GM12878 (cell line): ENCODE measurements at regions not wholly inside any gene's neighbourhood (a gene's known extent, or its start where the extent isn't known, plus 50 kb on each side); places are given as distances from the start of the nearest gene placed in this dataset.

Source experiments
- ATAC-seq: fragments of 200-7000 bp; cut with Tn5 transposase; 3 replicates; pipeline ENCODE4 v1.9.1; 2020; ENCODE audit warnings: mild to moderate bottlenecking, moderate library complexity
- BruUV-seq: library from RNA; stranded (reverse); fragments of 400-500 nt; replicated peaks from 2 replicates; lab custom pipeline; 2021; lab: Mats Ljungman, UMichigan
- CTCF ChIA-PET: fragments of 300-600 bp; sonication (Branson Sonifier 250); formaldehyde crosslinking; extraction: SDS; loops from one replicate; lab custom pipeline; 2021; ENCODE audit warnings: inconsistent platforms; lab: Yijun Ruan, JAX
- POLR2A ChIA-PET: fragments of 350-600 bp; formaldehyde crosslinking; extraction: SDS; loops from one replicate; lab custom pipeline; 2021; ENCODE audit warnings: inconsistent platforms; lab: Charles Lee
- RAD21 ChIA-PET: fragments of 300-600 bp; sonication (Branson Sonifier 250); formaldehyde crosslinking; loops from one replicate; lab custom pipeline; 2023; ENCODE audit warnings: antibody characterized with exemption; ENCODE audit not compliant: unreplicated experiment; lab: Charles Lee
- SMC1A ChIA-PET: fragments of 300-600 bp; sonication (Branson Sonifier 250); formaldehyde crosslinking; loops from one replicate; lab custom pipeline; 2023; ENCODE audit not compliant: unreplicated experiment, uncharacterized antibody; lab: Charles Lee
- DNase-seq: peaks from one replicate; pipeline ENCODE4 v3.0.0-alpha.2; 2011; ENCODE audit warnings: low read depth, low spot score
- FAIRE-seq: peaks from 3 replicates; lab custom pipeline; 2011; peaks lifted over from hg19 to GRCh38; lab: Jason Lieb, UNC
- H2AFZ ChIP-seq: 2 replicates; pipeline ENCODE4 v1.6.0; 2011; ENCODE audit warnings: low read depth, low read length, control low read depth; ENCODE audit not compliant: control insufficient read depth
- H3K27ac ChIP-seq: 2 replicates; pipeline ENCODE4 v1.5.1; 2011; ENCODE audit warnings: control low read depth; ENCODE audit not compliant: control insufficient read depth, insufficient read depth
- H3K27me3 ChIP-seq, 2 experiments: replicated peaks in 1 of 2; 2 replicates each; pipeline versions ENCODE4 v1.6.0 to v1.6.1; 2011; ENCODE audit warnings: low read length in 1 of 2; ENCODE audit not compliant: control insufficient read depth in 2 of 2, insufficient read depth in 2 of 2
- H3K36me3 ChIP-seq, 2 experiments: 2 replicates each; pipeline ENCODE4 v1.5.1; 2011; ENCODE audit warnings: low read length in 1 of 2; ENCODE audit not compliant: control insufficient read depth in 2 of 2, insufficient read depth in 2 of 2
- H3K4me1 ChIP-seq: 2 replicates; pipeline ENCODE4 v1.6.1; 2011; ENCODE audit warnings: mild to moderate bottlenecking, low read length, moderate library complexity, mixed read lengths; ENCODE audit not compliant: control insufficient read depth, insufficient read depth
- H3K4me2 ChIP-seq: 2 replicates; pipeline ENCODE4 v1.6.0; 2011; ENCODE audit warnings: control low read depth; ENCODE audit not compliant: control insufficient read depth, insufficient read depth
- H3K4me3 ChIP-seq: fragments of 200-600 bp; sonication (generic); 2 replicates; pipeline ENCODE4 v1.5.1; 2016
- H3K79me2 ChIP-seq: 2 replicates; pipeline ENCODE4 v1.6.0; 2011; ENCODE audit warnings: low read length; ENCODE audit not compliant: control insufficient read depth, insufficient read depth
- H3K9ac ChIP-seq: 2 replicates; pipeline ENCODE4 v1.8.0; 2011; ENCODE audit warnings: low read length, control low read depth, mixed read lengths; ENCODE audit not compliant: control insufficient read depth, insufficient read depth
- H3K9me3 ChIP-seq: replicated peaks from 3 replicates; pipeline ENCODE4 v1.5.1; 2011; ENCODE audit warnings: mild to moderate bottlenecking, low read length; ENCODE audit not compliant: control insufficient read depth, insufficient read depth
- H4K20me1 ChIP-seq: 2 replicates; pipeline ENCODE4 v1.6.0; 2011; ENCODE audit not compliant: control insufficient read depth, insufficient read depth
- CHD2 ChIP-seq: IDR thresholded peaks from 2 replicates; pipeline ENCODE4 v1.6.1; 2011; ENCODE audit warnings: low read depth, low read length, improper control_type of control experiment, borderline replicate concordance
- DPF2 ChIP-seq: fragments of 450-650 bp; IDR thresholded peaks from 2 replicates; pipeline ENCODE4 v1.6.1; 2017; ENCODE audit warnings: mild to moderate bottlenecking
- GABPA ChIP-seq: IDR thresholded peaks from 2 replicates; pipeline ENCODE4 v1.6.1; 2014; ENCODE audit warnings: antibody characterized with exemption, low read depth, mild to moderate bottlenecking, inconsistent platforms
- IKZF1 ChIP-seq: fragments of 450-650 bp; conservative IDR thresholded peaks from 2 replicates; pipeline ENCODE4 v1.6.1; 2017; ENCODE audit warnings: antibody characterized with exemption, mild to moderate bottlenecking
- JUNB ChIP-seq: IDR thresholded peaks from 2 replicates; pipeline ENCODE4 v1.6.1; 2016; ENCODE audit warnings: antibody characterized with exemption, mild to moderate bottlenecking
- MTA3 ChIP-seq: IDR thresholded peaks from 2 replicates; pipeline ENCODE4 v1.6.1; 2012; ENCODE audit warnings: low read length, inconsistent platforms, borderline replicate concordance
- NBN ChIP-seq: fragments of 450-650 bp; IDR thresholded peaks from 2 replicates; pipeline ENCODE4 v1.6.1; 2016
- NFYA ChIP-seq: IDR thresholded peaks from 2 replicates; pipeline ENCODE4 v1.6.1; 2011; ENCODE audit warnings: low read depth, mild to moderate bottlenecking, low read length, improper control_type of control experiment, borderline replicate concordance
- NR2C2 ChIP-seq: IDR thresholded peaks from 2 replicates; pipeline ENCODE4 v1.6.1; 2011; ENCODE audit warnings: borderline replicate concordance, low read depth; ENCODE audit not compliant: control insufficient read depth, insufficient read length
- POLR2A ChIP-seq: IDR thresholded peaks from 2 replicates; pipeline ENCODE4 v1.6.1; 2011; ENCODE audit warnings: low read depth, mild to moderate bottlenecking, low read length
- POLR2AphosphoS5 ChIP-seq: IDR thresholded peaks from 2 replicates; pipeline ENCODE4 v1.6.1; 2011; ENCODE audit warnings: mild to moderate bottlenecking, low read length, inconsistent platforms
- RBBP5 ChIP-seq: fragments of 200-600 bp; sonication (generic); conservative IDR thresholded peaks from 2 replicates; pipeline ENCODE4 v1.6.1; 2016
- RUNX3 ChIP-seq: IDR thresholded peaks from 2 replicates; pipeline ENCODE4 v1.6.1; 2012; ENCODE audit warnings: low read length, inconsistent platforms
- SKIL ChIP-seq: fragments of 450-650 bp; IDR thresholded peaks from 2 replicates; pipeline ENCODE4 v1.6.1; 2017; ENCODE audit warnings: mild to moderate bottlenecking, low read depth, inconsistent platforms; ENCODE audit not compliant: poor library complexity, severe bottlenecking
- ZNF622 ChIP-seq: fragments of 450-650 bp; IDR thresholded peaks from 2 replicates; pipeline ENCODE4 v1.6.1; 2017; ENCODE audit warnings: mild to moderate bottlenecking, inconsistent platforms
- WGBS: methylation state at CpG from one replicate; pipeline ENCODE4 v1.1.6; 2016; ENCODE audit warnings: low lambda C conversion rate; ENCODE audit not compliant: insufficient replicate concordance, insufficient coverage; ENCODE audit errors: missing lambda C conversion rate; 5-methylcytosine and 5-hydroxymethylcytosine counted together
- in situ Hi-C: fragments of 300-500 bp; cut with MboI; formaldehyde crosslinking; loops from 9 replicates; pipeline ENCODE4 v1.14.3; 2018; ENCODE audit warnings: mixed read lengths
- intact Hi-C: fragments of 100-400 bp; cut with micrococcal nuclease; formaldehyde crosslinking; loops from one replicate; pipeline ENCODE4 v1.14.2; 2022; ENCODE audit not compliant: unreplicated experiment
- TF ChIP-seq, protein P1 (sequence below): fragments of 450-650 bp; IDR thresholded peaks from 2 replicates; pipeline ENCODE4 v1.6.1; 2017; ENCODE audit warnings: low read depth, mild to moderate bottlenecking, moderate library complexity
- TF ChIP-seq, protein P2 (sequence below): IDR thresholded peaks from 2 replicates; pipeline ENCODE4 v1.6.1; 2011; ENCODE audit warnings: mild to moderate bottlenecking, low read depth, low read length, moderate library complexity; ENCODE audit not compliant: insufficient replicate concordance

GRCh38 chr16:55113210-55113609, 182.5 kb downstream of the IRX5 start (continued):
- no peak for TF ChIP-seq ZNF622
- no peak for TF ChIP-seq POLR2A

GRCh38 chr16:55115506-55115905, 184.8 kb downstream of the IRX5 start:
- H3K9ac ChIP-seq = no peak overlapping the region
- H2AFZ ChIP-seq = no peak overlapping the region
- no peaks in the 10 kb centered on the region for H3K4me1 ChIP-seq
- no TSS peak for BruUV-seq
- no peak overlapping the region for H3K27ac ChIP-seq
- H4K20me1 ChIP-seq = no peaks in the 10 kb centered on the region
- no peak overlapping the region for H3K4me3 ChIP-seq
- H3K79me2 ChIP-seq = no peaks in the 10 kb centered on the region
- no peak overlapping the region for H3K4me2 ChIP-seq
- WGBS = 11% methylated on average over 2 of the region's 2 CpGs
- no peaks in the 10 kb centered on the region for H3K36me3 ChIP-seq
- CTCF ChIA-PET = no interaction called here
- ATAC-seq = no peak
- TF ChIP-seq MTA3 (no peak), NR2C2 (no peak), POLR2AphosphoS5 (no peak), DPF2 (no peak), NFYA (no peak), RUNX3 (no peak), JUNB (no peak), GABPA (no peak), NBN (no peak), IKZF1 (no peak), CHD2 (no peak), SKIL (no peak), RBBP5 (no peak)
- TF ChIP-seq, protein P1, sequence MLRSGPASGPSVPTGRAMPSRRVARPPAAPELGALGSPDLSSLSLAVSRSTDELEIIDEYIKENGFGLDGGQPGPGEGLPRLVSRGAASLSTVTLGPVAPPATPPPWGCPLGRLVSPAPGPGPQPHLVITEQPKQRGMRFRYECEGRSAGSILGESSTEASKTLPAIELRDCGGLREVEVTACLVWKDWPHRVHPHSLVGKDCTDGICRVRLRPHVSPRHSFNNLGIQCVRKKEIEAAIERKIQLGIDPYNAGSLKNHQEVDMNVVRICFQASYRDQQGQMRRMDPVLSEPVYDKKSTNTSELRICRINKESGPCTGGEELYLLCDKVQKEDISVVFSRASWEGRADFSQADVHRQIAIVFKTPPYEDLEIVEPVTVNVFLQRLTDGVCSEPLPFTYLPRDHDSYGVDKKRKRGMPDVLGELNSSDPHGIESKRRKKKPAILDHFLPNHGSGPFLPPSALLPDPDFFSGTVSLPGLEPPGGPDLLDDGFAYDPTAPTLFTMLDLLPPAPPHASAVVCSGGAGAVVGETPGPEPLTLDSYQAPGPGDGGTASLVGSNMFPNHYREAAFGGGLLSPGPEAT = no peak
- TF ChIP-seq, protein P2, sequence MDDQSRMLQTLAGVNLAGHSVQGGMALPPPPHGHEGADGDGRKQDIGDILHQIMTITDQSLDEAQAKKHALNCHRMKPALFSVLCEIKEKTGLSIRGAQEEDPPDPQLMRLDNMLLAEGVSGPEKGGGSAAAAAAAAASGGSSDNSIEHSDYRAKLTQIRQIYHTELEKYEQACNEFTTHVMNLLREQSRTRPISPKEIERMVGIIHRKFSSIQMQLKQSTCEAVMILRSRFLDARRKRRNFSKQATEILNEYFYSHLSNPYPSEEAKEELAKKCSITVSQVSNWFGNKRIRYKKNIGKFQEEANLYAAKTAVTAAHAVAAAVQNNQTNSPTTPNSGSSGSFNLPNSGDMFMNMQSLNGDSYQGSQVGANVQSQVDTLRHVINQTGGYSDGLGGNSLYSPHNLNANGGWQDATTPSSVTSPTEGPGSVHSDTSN = no peak
- POLR2A ChIA-PET = no interaction called here
- no peak for DNase-seq
- in situ Hi-C loops = no loop called here
- no peaks in the 10 kb centered on the region for H3K9me3 ChIP-seq
- SMC1A ChIA-PET = no interaction called here
- no peaks in the 10 kb centered on the region for H3K27me3 ChIP-seq
- intact Hi-C loops = no loop called here
- RAD21 ChIA-PET = no interaction called here
- FAIRE-seq = no peak
